ENCODE measurements at regions not wholly inside any gene's neighbourhood (a gene's known extent, or its start where the extent isn't known, plus 50 kb on each side); places are given as distances from the start of the nearest gene placed in this dataset.

DNA sequence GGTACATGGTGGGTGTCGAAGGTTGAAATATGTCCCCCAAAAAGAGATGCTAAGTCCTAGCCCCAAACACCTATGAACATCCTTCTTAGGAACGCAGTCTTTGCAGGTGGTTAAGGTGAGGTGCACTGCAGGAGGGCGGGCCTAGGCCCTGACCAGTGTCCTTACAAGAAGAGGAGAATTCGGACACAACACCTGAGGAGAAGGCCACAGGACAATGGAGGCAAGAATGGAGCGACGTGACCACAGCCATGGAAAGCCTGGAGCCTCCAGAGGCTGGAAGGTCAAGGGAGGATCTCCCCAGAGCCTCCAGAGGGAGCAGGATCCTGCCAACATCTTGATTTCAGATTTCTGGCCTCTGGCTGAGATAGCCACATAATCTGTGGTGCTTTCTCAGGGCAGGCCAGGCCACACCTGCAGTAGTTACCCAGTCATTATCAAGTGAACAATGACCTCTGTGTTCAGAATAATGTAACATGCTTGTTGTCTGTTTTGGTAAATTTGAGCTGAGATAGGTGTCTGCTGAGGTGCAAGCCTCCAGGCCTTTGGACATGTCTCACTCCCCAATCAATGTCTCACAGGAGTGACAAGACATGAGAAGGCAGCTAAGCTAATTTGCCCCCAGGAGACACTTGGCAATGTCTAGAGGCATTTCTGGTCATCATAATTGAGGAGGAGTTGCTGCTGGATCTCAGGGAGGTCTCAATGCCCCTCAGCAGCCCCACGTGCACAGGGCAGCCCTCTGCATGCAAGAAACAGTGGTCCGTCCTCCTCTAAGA, 498.9 kb downstream of the BRD1 start:
- no peak for DNase-seq

DNA sequence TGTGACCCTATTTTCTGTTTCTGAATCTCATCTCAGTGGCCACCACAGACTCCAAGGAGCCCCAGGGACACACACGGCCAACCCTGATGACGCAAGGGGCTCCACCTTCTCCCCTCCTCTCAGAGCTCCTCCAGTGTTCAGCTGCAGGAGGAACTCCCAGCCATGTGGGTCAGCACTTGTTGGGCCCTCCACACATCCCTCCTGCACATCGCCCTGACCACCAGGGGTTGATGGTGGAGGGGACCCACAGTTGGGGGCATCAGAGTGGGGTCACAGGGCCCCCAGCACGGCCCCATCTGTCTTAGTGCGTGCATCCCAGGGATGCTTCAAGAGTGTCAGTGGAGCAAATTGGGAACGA, 499.6 kb downstream of the BRD1 start:
- DNase-seq = no peak

DNA sequence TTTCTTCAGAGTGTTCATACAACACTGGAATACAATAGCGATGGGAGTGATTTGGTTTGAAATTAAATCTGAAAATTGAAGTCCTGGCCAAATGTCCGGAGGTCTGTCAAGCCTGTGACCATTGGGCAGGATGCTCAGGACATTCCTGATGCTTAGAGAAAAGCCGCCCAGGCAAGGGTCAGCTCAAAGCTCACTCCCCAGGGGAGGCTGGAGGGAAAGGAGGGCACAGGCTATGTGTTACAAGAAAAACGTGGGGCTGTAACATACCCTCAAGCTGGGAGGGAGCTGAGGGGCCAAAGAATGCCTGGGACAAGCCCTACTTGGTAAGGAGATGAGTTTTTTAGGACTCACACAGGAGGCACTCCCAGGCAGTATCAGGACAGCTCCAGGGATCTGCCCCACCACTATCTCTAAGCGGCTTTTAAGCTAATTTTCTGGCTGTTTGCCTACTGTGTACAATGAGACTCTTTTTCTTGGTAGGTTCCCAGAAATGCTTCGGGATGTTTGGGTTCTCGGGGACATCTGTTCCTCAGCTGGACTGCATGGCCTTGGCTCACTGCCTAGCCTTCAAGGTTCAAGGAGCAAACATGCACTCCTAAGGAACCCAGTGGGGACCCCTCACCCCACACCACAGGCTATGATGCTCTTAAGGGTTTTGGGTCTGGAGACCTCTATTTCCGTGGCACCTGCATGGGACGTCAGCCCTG, 500.1 kb downstream of the BRD1 start:
- no peak for DNase-seq

DNA sequence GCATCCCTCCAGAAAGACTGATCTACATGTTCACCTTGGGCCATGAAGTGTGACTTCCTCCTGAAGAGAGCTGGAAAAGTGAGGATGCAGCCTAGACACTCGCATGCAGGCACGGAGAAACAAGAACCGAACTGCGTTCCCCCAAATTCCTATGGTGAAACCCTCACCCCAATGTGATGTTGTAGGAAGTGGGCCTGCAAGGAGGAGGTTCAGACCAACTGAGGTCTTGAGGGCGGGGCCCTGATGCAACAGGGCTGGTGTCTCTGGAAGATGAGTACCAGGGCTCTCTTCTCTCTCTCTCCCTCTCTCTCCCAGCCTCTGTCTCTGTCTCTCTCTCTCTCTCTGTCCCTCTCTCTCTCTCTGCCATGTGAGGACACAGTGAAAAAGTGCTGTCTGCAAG, 501.1 kb downstream of the BRD1 start:
- DNase-seq = no peak

DNA sequence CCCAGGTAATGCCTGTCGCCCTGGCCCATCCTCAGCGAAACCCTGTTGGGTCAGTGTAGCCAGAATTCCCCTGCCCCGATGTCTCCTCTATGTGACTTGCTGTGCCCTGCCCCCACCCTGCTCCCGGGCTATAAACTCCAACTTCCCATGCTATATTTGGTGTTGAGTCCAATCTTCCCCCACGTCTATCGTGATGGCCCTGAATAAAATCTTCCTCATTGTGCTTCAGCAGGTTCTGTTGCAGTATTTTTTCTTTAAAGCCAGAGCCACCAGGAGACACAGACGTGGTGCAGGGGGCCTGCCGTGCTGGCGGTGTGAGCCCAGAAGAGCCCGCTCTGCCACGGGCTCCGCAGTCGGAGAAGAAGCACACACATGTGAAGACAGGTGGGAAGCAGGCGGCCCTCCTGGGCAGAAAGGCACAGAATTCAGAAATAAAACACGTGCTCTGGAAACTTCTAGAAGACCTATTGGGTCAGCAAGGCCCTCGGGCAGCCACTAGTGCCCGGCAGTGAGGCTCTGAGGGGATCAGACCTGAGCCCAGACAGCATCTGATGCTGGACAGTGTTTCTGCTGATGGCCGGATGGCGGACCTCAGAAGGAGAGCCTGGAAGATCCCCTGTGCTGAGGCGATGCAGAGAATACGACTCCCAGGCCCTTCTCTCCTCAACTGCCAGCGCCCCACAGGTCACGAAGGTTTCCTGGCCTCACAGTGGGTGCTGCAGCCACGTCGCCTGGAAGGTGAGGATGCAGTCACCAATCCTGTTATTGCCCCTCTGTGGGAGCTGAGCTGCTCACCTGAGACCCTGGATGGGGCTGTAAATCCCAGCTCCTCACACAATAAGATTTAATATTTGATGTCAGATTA, 501.9 kb downstream of the BRD1 start:
- DNase-seq = no peak

DNA sequence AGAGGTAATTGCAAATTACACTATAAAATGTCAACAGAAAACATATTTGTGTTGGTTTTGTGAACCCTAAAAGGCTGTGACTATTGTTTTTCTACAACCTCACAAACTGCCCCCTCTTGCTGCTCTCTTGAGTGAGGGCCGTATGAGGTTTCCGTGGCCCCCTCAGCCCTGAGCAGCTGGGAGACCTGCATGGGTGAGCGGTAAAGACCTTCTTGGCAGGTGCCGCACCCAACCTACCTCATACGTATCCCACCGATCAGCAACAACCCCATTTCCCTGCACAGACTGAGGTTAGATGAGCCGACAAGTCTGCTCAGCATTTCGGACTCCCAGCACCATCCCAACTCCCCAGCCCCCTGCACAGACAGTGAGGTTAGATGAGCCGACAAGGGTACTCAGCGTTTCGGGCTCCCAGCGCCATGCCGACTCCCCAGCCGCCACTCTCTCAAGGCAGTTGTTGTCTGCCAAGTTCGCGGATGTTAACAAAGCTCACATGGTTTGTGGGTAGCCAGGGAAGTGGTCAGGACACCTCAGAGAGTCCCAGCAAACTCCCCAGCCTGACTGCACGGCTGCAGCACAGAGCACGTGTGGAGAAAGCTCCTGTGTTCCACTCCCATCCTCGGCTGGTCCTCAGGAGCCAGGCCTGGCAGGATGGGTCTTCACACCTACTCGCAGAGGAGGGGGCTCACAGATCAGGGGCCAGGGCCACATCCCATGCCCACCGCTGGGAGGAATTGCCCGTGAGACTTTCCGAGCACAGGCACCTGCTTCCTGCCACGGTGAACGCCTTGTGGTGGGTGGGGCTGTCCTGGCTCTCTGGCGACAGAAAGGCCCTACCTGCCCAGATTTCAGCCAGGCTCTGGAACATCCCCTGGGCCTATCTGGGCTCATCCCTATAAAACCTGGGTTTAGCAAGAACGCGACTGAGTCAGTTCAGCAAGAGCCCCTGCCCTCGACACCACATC, 502.9 kb downstream of the BRD1 start:
- DNase-seq = no peak

DNA sequence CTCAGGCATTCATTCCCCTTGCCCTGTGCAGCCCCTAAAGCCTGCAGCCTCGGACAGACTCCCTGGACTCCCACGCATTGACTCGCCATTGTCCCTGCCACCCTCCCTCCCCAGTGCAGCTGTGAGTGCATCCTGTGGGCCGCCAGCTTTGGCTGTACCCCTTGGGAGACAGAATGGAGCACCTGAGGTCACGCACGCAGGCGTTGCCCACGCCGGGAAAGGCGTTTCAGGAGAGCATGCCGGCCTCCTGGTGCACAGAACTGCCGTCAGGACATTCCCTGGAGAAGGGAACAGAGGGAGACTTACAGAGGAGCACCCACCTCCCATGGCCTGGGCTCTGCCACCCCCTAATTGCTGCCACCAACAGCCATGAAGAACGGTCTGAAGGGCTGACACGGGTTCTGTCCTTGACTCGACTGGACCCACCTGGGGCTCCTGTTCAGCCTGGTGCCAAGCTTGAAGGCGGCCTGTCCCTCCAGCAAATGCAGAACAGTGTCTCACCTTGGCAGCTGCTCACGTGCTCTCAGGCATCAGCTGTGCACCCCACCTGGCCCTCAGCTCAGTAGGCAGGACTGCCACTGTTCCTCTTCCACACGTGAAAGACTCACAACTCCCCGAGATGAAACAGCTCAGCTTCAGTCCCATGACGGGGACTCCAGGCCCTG, 503.8 kb downstream of the BRD1 start:
- DNase-seq = no peak

DNA sequence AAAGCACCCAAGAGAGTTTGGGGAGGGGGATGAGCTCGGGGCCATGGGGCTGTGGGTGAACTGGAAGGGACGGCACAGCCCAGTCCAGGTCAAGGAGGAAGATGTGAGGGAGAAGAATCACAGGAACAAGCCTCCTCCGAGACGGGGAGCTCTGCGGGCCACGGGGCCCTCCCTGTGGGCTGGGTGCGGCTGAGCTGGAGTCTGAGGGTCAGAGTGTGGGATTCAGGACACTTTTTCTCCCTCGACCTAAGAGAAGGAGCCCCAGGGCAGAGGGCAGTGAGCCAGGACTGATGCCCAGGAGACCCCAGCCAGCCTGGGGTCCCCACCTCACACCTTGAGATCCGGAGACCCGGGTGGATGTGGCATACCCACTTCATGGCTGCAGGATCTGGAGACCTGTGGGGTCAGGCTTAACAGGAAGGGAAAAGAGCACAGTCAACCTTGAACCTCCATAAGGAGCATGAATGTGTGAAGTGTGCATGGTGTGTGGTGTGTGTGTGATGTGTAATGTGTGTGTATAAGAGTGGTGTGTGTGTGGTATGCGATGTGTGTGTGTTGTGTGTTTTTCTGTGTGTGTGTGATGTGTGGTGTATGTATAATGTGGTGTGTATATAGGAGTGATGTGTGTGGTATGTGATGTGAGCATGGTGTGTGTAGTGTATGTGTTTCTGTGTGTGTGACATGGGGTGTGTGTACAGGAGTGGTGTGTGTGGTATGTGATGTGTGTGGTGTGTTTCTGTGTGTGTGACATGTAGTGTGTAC, 504.6 kb downstream of the BRD1 start:
- no peak for DNase-seq

DNA sequence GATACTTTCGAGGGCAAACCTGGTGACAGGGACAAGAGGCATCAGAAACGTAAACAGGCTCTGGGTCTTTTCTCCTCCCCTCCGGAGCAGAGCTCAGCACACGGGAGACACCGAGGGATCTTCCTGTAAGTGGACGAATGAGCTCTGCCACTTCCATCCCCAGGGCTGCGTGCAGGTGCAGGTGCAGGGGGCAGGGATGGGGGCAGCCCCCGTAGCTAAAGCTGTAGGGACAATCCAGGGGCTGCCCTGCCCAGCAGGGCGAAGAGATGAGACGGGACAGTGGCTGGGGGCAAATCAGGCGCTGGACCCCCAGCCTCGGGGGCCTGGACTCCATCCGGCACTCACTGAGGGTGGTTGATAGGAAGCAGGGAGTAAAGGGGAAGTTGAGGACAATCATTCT, 505.4 kb downstream of the BRD1 start:
- DNase-seq = no peak

DNA sequence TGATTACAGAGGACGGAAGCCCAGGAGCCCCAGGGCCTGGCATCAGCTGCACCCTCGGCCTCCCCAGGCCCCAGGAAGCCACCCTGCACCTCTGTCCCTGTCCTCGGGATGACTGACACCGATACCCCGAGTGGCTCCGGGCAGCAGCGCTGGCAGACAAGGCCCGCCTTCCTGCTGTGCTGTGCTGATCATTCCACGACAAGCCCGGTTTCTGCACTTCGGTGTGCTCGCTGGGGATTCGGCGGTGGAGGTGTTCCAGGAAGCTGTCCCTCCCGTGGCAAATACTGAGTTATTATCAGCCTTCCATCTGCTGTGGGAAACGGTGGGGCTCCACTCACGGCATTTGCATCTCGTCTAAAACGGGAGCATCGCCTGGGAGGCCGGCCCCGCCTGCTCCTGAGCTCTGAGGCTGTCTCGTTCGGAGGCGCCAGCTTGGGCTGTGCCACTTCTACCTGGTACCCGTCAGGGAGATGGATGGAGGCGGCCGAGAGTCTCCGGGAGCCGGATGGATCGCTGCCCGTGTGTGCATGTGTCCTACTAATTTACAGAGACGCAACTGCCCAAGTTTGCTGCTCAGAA, 506.1 kb downstream of the BRD1 start:
- no peak for DNase-seq

DNA sequence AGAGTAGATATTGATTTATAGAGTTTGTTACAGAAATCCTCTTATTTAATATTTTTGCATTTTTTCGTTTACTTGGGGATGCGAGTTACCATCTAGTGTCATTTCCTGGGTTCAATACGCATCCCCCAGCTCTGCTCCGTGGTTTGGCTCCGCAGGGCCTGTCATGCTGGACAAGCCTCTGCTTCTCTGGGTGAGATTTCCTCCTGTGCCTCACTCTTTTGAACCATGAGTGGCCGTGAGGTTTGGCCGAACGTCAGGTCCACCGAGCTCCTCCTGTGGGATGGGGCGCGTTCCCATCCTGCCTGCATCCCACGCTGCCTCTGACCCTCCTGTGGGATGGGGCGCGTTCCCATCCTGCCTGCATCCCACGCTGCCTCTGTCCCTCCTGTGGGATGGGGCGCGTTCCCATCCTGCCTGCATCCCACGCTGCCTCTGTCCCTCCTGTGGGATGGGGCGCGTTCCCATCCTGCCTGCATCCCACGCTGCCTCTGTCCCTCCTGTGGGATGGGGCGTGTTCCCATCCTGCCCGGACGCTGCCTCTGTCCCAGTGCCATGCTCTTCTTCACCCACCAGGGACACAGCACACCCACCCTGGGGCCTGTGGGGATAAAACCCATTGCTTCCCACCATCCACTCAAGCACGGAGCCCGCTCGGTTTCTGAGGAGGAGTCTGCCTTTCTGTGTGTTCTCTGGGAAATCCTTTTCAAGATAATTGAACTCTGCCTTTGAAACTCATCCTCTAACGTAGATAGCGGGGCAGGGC, 506.8 kb downstream of the BRD1 start:
- no peak for DNase-seq

DNA sequence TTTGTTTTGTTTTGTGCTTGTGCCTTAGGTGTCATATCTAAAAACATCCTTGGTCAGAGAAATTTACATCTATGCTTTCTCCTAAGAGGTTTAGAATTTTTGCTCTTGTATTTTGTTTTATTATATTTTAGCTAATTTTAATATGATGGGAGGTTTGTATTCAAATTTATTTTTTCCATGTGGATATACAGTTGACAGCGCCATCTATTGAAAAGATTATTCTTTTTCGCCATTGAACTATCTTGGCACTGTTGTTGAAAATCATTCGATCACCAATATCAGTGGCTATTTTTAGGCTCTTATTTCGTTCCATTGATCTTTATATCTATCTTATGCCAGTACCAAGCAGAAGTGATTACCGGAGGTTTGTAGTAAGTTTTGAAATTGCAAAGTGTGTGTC, 510.3 kb downstream of the BRD1 start:
- no peak for DNase-seq

DNA sequence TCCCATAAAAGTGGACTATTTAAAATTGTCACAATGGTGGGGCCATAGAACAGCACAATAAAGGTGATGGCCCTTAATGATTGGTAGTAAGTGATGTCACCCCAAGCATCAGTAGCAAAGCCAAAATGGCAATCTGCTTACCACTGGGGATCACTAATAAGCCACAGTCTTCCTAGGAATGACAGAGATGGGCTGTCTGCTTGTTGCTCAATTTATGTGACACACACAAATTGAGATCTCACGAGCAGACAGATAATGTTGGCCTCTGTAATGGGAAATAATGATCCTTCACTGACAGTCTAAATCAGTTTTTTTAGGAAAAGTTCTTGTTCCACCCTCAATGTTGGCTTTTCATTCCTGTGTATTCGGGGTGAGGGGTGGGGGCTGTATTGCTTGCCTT, 515.1 kb downstream of the BRD1 start:
- no peak for DNase-seq

DNA sequence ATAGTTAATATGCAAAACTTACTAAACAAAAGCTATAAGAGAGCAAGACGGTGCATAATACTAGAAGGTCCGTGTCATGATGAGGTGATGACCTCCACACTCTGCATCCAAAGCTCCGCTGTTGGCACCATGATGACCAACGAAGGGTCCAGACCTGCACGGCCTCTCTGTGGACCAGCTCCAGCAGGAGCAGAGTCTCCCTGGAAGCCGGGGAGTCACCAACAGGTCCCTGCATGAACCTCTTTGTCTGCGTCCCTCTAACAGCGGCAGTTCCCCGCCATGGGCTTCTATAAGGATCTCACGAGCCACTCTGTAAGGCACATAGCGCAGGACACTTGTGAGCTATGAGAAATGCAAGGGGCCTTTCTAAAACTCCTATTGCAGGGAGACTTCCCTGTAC, 517.3 kb downstream of the BRD1 start:
- DNase-seq = no peak

DNA sequence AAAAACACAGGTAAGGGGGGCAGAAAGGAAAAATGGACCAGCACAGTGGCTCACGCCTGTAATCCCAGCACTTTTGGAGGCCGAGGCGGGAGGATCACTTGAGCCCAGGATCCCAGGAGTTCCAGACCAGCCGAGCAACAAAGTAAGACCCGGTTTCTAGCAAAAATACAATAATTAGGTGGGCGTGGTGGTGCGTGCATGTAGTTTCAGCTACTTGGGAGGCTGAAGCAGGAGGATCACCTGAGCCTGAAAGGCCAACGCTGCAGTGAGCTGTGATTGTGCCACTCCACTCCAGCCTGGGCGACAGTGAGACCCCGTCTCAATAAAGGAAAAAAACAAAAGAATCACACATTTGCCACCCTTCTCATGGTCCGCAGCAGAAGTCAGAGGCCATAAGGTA, 519.4 kb downstream of the BRD1 start:
- DNase-seq = no peak

DNA sequence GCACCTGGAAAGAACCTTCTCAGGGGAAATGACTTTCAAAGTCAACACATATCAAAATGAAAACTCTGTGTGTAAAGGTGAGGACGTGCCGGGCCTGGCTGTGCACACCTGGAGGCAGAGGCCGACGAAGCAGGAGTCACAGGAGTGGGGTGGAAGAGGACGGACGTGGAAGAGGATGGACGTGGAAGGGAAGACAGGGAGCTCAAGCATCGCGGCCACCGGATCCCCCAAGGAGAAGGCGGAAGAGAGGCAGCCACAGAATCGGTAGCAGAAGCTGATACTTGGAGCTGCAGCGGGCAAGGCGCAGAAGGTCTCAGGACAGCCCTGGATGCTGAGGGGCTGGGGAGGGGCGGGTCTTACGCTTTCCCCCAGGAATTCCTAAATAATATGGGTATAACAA, 519.8 kb downstream of the BRD1 start:
- DNase-seq = no peak

DNA sequence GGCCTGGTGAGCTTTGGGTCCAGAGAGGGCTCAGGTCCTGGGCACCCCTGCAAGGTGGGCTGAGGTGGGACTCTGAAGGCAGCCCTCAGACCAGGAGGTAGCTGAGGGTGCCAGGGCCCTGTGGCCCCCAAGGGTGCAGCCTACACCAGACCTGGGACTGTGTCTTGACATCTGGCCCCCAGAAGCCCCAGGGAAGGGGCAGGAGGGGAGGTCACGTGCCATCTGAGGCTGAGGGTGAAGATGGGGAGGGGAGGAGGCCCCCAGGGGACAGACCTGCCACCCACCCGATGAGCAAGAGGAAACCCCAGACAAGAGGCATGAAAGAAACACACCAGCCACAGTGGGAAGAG, 520.2 kb downstream of the BRD1 start:
- no peak for DNase-seq

DNA sequence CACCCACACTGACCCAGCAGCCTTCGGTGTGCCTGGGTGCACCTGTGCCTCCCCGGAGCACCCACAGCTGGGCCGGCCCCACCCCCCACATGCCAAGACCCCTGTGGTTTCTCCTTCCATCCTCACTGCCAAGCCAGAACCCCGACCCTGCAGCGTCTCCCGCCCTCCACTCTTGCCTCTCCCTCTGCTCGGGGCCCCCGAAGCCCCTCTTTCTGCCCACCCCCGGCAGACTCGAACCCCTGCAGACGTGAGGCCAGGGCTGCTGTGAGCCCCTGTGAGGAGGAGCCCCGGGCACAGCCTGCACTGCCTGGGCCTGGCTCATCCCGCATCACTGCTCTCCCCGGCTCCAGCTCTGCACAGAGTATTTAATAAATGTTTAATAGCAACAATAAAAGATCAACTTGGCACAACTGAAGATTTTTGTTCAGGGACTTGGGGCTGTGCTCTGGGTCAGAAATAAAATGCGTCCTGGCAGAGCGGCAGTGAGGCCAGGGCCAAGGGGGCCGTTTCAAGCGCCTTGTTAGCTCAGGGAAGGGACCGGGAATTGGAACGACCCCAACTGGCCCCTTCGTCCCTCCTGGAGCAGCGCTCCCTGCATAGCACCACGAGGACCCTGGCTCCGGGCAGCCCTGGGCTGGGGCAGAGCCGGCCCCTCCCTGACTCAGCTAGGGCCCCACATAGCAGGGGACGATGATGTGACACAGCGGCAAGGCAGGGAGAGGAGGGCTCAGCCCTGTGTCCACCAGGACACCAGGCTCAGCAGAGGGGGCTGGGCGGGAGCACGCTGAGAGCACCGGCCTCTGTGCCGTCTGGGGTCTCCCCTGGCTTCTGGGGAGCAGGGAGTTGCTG, 520.8 kb downstream of the BRD1 start:
- DNase-seq = no peak

DNA sequence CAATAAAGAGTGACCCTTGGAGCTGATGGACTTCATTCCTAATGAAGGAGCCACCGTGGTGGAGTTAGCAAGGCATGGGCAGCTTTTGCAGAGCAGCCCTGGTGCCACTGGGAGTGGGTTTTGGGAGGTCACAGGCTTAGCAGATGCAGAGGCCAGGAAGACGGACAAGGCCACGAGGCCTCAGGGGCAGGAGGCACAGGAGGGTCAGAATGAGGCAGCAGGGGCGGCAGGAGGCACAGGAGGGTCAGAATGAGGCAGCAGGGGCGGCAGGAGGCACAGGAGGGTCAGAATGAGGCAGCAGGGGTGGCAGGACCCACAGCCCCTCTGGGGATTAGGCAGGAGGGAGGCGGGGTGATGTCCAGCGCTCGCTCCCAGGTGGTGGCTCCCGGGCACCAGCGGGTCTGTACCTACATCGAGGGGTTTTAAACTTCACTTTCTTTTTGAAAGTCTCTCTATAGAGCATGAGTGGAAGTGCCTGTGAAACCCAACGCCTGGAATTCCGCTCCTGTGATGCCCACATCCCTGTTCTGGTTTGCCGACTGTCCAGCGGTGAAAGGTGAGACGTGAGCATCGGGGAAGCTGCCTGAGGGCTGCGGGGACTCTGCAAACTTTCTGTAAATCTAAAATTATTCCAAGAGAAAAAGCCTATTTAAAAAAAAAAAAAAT, 521.6 kb downstream of the BRD1 start:
- DNase-seq = no peak

Data from NCI-H1048 (cell line).